ENCODE measurements at regions not wholly inside any gene's neighbourhood (a gene's known extent, or its start where the extent isn't known, plus 50 kb on each side); places are given as distances from the start of the nearest gene placed in this dataset.

- no peak for DNase-seq
Observed at GRCh38 chr22:49600891-49601431, 226.7 kb downstream of the BRD1 start.

- DNase-seq = no peak
Observed at GRCh38 chr22:49600468-49600867, 227.2 kb downstream of the BRD1 start.

GRCh38 chr22:49599691-49600455 lies 227.8 kb downstream of the BRD1 start:
- no peak for DNase-seq

GRCh38 chr22:49599039-49599438 lies 228.6 kb downstream of the BRD1 start:
- DNase-seq = no peak

- no peak for DNase-seq
Observed at GRCh38 chr22:49598338-49598737, 229.3 kb downstream of the BRD1 start.

GRCh38 chr22:49597428-49598039 lies 230.1 kb downstream of the BRD1 start:
- no peak for DNase-seq

- DNase-seq = no peak
Observed at GRCh38 chr22:49595465-49596078, 232.1 kb downstream of the BRD1 start.

- no peak for DNase-seq
Observed at GRCh38 chr22:49594078-49594477, 233.6 kb downstream of the BRD1 start.

GRCh38 chr22:49593509-49593908 lies 234.2 kb downstream of the BRD1 start:
- DNase-seq = no peak

GRCh38 chr22:49592780-49593501 lies 234.7 kb downstream of the BRD1 start:
- no peak for DNase-seq

GRCh38 chr22:49590851-49591445 lies 236.7 kb downstream of the BRD1 start:
- no peak for DNase-seq

GRCh38 chr22:49590381-49590780 lies 237.3 kb downstream of the BRD1 start:
- DNase-seq = no peak

- no peak for DNase-seq
Observed at GRCh38 chr22:49589811-49590210, 237.9 kb downstream of the BRD1 start.

GRCh38 chr22:49589301-49589700 lies 238.4 kb downstream of the BRD1 start:
- DNase-seq = no peak

GRCh38 chr22:49588739-49589138 lies 238.9 kb downstream of the BRD1 start:
- DNase-seq = no peak

- no peak for DNase-seq
Observed at GRCh38 chr22:49587987-49588386, 239.7 kb downstream of the BRD1 start.

GRCh38 chr22:49587421-49587820 lies 240.3 kb downstream of the BRD1 start:
- no peak for DNase-seq

GRCh38 chr22:49586873-49587272 lies 240.8 kb downstream of the BRD1 start:
- DNase-seq = no peak

GRCh38 chr22:49586244-49586748 lies 241.4 kb downstream of the BRD1 start:
- DNase-seq = no peak

GRCh38 chr22:49585461-49586243 lies 242.0 kb downstream of the BRD1 start:
- DNase-seq = no peak

GRCh38 chr22:49583886-49584505 lies 243.7 kb downstream of the BRD1 start:
- DNase-seq = no peak
